ENCODE measurements at regions not wholly inside any gene's neighbourhood (a gene's known extent, or its start where the extent isn't known, plus 50 kb on each side); places are given as distances from the start of the nearest gene placed in this dataset.

DNA sequence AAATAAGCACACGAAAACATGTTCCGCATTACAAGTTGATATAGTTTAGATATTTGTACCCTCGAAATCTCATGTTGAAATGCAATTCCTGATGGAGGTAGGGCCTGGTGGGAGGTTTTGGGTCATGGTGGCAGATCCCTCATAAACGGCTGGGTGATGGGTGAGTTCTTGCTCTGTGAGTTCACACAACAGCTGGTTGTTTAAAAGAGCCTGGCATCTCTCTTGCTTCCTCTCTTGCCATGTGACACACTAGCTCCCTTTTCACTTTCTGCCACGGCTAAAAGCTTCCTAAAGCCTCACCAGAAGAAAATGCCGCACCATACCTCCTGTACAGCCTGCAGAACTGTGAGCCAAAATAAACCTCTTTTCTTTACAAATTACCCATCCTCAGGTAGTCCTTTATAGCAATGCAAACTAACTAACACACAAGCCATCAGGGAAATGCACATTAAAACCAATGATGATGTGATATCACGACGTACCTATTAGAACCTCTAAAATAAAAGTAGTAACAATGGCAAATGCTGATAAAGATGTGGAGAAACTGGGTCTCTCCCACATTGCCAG lies 188.5 kb downstream of the ANAPC1 start:
- no peak for DNase-seq (ENCODE audit: low read depth)

DNA sequence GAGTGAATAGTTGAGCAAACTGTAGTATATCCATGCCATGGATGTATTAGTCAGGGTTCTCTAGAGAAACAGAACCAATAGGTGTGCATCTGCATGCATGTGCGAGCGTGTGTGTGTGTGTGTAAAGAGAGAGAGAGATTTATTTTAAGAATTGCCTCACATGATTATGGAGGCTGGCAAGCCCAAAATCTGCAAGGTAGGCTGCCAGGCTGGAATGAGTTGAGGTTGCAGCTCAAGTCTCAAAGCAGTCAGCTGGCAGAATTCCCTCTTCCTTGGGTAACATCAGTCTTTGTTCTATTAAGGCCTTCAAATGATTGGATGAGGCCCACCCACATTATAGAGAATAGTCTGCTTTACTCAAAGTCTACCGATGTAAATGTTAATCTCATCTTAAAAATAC lies 187.8 kb downstream of the ANAPC1 start:
- no peak for DNase-seq (ENCODE audit: low read depth)

DNA sequence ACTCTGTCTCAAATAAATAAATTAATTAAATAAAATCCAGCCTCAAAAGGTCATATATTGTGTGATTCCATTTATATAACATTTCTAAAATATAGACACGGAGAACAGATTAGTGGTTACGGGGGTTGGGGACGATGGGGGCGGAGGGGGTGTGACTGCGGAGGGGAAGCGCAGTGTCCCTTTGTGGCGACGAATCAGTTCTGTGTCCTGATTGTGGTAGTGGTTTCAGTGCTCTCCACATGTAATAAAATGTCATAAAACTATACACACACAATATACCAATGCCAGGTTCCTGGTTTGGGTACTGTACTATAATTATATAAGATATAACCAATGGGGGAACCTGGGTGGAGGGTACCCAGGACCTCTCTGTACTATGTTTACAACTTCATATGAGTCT lies 186.4 kb downstream of the ANAPC1 start:
- no peak for DNase-seq (ENCODE audit: low read depth)

GRCh38 chr2:111698089-111698488 lies 185.9 kb downstream of the ANAPC1 start:
- DNase-seq (ENCODE audit: low read depth) = no peak

- DNase-seq (ENCODE audit: low read depth) = peak; percentile 99
Measured at GRCh38 chr2:111698743-111699554, 185.0 kb downstream of the ANAPC1 start.

DNA sequence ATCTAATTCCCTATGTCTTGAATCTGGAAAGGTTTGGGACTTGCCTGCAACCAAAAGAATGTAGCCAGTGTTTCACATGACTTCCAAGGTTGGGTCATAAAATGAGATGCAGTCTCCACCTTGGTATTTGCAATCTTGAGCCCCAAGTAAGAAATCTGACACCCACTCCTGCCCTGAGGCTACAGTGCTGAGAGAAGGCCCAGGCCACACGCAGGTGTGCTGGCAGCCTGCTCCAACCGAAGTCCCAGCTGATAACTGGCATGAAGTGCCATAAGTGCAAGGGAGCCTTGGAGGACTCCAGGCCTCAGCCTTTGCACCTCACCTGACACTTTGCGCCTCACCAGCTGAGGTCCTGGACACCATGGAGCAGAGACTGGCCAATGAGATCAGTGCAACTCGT lies 182.7 kb downstream of the ANAPC1 start:
- no peak for DNase-seq (ENCODE audit: low read depth)

- no peak for DNase-seq (ENCODE audit: low read depth)
Measured at GRCh38 chr2:111701798-111702118, 182.2 kb downstream of the ANAPC1 start.

DNA sequence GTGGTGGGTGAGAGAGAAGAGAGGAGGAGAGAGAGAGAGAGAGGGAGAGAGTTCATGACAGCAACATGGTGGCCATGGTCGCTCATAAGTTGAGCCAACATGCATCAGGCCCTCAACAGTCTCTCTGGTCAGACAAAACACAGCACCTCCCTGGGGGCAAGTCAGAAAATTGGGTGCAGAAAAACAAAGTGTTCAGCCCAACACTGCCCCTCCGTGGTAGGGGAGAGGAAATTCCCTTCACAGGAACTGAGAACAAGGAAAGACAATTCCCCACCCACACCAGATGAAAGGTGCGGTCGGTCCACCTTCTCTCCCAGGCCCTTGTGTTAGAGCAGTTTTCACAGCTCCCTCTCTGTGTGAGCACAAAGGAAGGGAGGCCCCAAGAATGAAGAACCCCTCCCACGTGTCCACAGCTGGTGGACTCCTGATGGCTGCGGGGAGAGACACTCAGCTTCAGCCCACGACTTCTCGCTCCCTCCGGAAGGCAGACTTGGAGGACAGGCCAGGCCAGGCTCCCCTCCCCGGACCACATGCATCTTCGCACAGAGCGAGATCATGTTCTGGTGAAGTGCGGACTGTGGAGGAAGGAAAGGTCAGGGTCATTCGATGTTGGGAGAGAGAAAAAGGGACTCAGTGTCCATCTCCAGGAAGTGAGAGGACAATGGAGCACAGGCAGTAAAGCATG lies 181.7 kb downstream of the ANAPC1 start:
- no peak for DNase-seq (ENCODE audit: low read depth)

DNA sequence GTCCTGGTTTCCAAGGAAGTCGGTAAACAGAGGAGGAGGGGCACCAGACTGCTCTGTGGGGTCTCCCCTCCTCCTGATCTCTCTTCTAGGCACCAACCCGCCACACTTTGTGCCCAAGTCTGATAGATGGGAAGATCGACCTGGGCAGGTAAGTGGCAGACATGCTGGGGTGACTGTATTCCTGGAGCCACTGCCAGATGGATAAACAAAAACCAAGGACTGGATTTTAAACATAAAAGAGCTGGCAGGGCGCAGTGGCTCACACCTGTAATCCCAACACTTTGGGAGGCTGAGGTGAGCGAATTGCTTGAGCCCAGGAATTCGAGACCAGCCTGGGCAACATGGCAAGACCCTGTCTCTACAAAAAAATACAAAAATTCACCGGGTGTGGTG lies 181.2 kb downstream of the ANAPC1 start:
- DNase-seq (ENCODE audit: low read depth) = no peak

GRCh38 chr2:111703759-111704158 lies 180.2 kb downstream of the ANAPC1 start:
- no peak for DNase-seq (ENCODE audit: low read depth)

GRCh38 chr2:111704246-111704645 lies 179.7 kb downstream of the ANAPC1 start:
- no peak for DNase-seq (ENCODE audit: low read depth)

DNA sequence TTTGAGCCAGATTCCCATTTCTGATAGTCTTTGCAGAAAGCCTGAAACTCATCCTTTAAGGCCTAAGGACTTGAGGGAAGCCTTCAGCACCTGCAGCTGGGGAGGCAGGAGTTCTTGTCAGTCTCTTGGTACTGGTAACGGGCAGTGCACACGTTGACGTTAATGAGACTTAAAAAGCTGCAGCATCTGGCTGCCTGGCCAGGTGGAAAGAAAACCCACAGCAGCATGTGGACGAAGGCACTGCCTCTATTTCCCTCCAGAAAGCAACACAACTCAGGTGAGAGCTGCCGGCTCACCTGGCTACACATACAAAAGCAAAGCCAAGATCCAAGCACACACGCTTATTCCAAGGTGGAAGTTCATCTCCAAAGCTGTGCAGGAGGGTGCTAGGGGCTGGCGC lies 178.8 kb downstream of the ANAPC1 start:
- DNase-seq (ENCODE audit: low read depth) = no peak

DNA sequence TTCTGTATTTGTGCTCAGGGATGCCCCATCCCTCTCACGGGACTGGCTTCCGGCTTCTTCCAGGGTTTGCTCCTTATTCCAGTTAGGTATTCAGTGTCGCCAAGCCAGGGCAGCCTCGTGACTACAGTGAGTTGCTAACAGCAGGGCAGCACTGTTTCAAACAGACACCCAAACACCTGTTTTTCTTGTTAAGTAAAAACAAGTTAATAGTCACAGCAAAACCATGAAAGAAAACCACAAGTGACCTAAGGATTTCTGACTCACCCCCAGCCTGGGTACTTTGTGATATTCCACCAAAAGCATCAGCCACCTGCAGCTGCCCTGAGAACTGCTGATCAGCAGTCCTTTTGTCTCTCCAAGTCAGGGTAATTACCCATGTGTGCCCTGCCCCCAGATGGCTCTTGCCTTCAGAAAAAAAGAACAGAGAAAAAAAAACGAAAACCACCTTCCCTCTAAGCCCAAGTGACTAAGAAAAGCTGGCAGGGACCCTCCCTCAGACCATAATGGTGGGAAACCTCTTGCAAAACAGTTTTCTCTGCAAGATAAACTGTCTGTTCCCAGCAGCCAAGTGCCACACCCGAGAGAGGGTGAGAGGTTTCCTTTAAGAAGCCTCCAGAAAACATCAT lies 178.2 kb downstream of the ANAPC1 start:
- DNase-seq (ENCODE audit: low read depth) = peak; percentile 62

- DNase-seq (ENCODE audit: low read depth) = no peak
Measured at GRCh38 chr2:111706481-111707001, 177.5 kb downstream of the ANAPC1 start.

DNA sequence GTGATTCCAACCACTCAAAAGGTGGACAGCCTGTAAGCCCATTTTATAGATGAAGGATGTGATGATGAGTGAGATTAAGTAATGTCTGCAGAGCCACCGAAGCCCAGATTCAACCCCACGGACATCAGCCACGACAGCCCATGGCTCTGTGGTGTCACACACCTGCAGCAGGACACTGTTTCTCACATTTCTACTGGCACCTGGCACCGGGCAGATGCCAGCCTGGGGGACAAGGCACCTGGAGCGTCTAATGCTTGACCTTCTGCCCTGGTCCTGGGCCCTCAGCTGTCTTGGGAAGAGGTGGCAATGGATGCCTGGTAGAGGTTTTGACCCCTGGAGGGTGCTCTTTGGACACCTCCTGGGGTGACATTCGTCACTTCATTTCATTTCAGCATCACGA lies 176.3 kb downstream of the ANAPC1 start:
- DNase-seq (ENCODE audit: low read depth) = no peak

DNA sequence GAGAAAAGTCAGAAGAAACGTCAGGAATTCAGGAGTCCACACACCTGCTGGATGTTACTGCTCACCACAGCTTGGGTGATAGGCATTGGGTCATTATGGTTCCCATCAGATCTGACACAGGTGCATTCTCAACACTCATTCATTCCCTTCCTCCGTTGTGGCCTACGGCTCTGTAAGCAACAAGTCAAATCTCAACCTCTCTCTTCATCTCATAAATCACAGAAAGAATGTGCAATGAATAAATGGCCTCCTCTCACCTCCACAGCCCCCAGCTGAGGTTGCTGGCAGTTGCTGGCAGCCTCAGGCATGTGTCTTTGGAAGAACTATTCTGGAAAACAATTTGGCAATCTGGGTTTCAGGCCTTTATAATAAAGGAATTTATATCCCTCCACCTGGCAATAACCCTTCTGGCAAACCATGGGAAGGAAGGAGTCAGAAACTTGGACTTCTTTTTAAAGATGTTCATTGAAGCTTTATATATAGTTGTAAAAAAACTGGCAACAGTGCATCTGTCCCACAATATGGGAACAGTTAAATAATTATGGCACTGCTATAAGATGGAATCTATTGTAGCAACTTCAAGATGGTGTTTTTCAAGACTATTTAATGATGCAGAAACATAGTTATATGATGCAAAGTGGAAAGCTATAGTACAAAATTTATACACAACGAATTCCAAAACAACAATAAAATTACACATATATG lies 175.4 kb downstream of the ANAPC1 start:
- no peak for DNase-seq (ENCODE audit: low read depth)

DNA sequence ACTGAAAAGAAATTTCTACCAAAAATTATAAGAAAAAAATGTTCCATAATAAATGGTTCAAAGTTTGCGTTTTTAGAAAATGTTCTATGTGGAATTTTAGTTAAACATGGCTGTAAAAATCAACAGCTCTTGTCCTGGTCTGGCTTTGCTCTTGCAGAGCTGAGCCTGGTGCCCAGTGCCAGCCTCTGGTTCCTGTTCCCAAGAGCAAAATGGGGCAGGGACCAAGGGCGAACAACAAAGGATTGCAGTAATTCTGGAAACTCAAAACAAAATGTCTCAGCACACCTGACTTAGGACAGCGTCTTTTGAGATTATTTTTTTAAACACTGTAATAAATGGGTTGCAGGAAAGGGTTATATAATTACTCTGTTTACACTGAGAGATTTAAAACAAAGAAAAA lies 174.7 kb downstream of the ANAPC1 start:
- no peak for DNase-seq (ENCODE audit: low read depth)

DNA sequence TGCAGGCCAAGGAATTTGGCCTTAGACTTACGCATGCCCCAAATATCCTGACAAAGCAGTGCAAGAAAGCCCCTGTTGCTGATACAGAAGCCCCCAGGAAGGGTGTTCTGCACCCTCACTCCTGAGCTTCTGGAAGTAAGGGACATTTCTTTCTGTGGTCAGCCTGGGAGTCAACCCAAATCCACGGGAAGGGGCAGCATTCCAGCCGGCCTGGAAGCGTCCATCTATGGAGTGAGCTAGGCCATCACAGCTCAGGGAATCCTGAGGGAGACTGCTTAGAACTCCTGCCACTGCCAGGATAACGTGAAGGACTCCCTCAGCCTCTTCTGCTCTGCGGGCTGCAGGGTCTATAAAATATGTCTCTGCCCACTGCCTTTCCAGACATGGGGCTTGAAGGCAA lies 173.9 kb downstream of the ANAPC1 start:
- no peak for DNase-seq (ENCODE audit: low read depth)

- DNase-seq (ENCODE audit: low read depth) = no peak
Measured at GRCh38 chr2:111710613-111711012, 173.4 kb downstream of the ANAPC1 start.

GRCh38 chr2:111711270-111711669 lies 172.7 kb downstream of the ANAPC1 start:
- DNase-seq (ENCODE audit: low read depth) = no peak

DNA sequence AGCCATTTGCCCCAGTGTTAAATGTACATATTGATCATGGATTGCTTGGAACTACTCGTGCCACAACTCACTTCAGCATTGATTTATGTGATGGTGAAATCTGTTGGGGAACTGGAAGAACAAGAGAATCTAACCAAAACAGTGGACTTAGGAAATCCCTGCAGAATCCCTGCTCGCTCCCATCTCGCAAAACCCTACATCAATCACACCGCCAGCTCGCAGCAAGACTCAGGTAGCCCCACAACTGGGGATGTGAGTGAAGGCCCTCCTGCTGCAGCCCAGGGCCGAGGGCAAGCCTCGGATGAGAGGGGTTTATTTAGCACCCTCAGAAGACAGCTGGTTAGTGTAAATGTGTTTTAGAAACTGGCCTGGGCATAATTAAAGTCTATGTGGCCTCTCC lies 171.6 kb downstream of the ANAPC1 start:
- DNase-seq (ENCODE audit: low read depth) = no peak

DNA sequence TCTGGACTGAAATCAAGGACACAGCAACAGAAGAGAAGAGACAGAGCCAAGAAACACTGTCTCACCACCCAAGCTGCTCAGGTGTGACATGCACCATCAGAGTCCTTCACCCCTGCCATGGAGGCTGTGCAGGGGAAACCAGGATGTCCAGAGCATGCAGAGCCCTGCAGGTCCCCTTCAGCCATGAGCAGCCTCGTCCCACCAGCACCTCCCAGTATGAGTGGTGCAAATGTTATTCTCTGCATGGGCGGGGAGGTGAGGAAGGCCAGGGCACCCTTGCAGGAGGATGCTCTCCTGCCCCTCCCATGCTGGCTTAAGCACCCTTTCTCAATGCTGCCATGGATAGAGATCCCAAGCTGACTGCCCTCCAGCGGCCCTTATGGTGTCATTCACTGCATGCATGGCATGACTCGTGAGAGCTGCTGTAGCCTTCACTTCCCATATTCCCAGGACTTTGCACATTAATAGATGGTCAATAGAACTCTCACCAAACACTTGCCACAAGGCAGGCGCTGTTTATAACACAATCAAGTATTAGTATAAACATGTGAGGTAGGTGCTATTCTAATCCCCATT lies 171.0 kb downstream of the ANAPC1 start:
- no peak for DNase-seq (ENCODE audit: low read depth)

Measured in stromal cell of bone marrow (primary cell).